NCI-H510A (cell line): ENCODE measurements at regions not wholly inside any gene's neighbourhood (a gene's known extent, or its start where the extent isn't known, plus 50 kb on each side); places are given as distances from the start of the nearest gene placed in this dataset.
"Not testable (repeated sequence)": the region's sequence is repeated elsewhere in the genome, so short reads cannot be mapped to it uniquely, and the experiment has no call there.

Experiments used
- DNase-seq: peaks from one replicate; lab custom pipeline; 2025; lab: John Stamatoyannopoulos, UW

DNA sequence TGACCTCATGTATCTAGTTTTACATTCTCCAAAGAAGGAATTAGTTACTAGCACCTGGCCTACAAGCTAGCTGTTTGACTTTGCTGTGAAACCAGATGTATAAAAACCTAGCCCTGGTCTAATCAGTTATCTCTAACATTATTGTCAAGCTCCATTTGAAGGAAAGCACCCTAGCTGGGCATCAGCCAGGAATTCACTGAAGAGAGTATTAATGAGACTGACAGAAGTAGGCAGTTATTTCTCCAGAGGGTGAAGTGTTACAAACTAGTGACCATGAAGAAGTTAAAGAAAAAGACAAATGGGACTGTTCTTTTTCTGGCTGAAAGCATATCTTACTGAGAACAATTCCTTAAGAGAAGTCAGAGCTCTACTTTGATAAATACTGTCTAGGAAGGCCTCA is 2529.3 kb upstream of the PCDH20 start:
- DNase-seq, result no peak

DNA sequence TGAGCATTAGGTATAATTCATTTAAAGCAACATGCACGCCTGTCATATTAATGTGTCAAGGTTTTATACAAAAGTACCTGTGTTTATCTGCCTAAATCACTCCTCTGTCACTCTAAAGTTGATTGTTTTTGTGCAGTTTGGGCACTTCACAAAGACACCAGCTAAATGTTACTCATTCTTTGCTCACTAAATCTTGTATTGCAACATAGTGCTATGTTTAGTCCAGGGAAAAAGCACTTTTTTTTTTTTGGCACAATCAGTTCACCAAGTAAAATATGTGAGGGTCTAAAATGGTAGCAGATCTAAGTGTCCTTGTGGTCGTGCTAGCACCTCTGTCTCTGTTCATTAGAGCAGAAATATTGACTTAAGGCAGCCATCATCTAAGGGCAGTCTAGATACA is 2526.7 kb upstream of the PCDH20 start:
- no peak for DNase-seq

DNA sequence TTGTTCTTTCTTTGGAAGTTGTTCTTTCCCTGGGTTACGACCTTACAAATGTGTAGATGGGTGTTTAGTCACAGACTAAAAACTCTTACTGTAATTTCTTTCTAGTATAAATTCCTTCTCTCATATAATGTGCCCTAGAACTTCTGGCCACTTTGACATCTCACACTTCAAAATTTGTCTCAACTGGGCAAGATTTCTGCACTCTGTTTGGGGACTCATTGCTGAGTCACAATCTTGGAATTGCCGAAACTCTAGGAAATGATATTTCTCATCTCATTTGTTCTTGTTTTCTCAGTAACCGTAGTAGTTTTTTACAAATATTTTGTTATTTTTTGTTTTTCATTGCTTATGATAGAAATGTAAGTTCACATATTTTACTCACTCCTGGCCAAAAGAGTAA is 2523.2 kb upstream of the PCDH20 start:
- no peak for DNase-seq

DNA sequence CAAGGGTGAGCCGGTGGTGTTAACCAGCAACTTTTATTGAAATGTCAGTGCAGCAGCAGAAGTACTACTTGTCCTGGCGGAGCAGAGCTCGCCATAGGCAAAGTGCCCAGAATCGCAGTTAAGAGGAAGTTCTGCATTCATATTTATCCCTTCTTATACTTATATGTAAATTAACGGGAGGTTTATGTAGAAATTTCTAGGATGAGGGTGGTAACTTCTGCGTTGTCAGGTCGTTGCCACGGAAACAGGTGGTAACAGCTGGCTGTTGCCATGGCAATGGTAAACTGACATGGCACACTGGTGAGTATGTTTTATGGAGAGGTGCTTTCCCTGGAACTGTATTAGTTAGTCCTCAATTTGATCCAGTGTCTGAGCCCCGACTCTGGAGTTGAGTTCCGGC is 2494.9 kb upstream of the PCDH20 start:
- DNase-seq, result no peak

DNA sequence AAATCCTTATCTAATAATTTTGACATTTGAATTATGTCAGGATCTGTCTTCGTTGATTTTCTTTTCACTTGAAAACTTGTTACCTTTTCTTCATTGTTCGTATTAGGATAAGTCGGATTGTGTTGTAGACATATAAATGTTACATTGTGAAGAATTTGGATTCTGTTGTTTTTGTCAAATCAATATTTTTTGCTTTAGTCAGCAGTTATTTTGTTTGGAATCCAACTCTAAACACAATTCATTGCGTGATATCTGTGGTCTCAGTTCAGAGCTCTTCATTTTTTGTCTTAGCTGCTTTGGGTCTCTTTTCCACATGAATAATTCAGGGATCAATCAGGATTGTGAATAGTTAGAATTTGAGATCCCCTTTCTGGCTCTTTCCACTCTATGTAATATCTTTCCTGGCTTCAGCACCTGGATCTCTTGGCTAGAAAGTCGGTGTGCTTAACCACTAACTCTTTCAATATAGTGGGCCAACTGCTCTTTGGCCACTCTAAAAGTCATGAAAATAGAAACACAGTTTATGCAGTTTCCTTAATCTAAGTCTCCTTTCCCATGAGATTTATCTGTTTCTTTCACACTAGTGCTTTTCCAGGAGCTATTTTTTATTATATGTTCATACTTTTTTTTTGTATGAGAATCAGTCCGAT is 2494.2 kb upstream of the PCDH20 start:
- DNase-seq, result no peak

DNA sequence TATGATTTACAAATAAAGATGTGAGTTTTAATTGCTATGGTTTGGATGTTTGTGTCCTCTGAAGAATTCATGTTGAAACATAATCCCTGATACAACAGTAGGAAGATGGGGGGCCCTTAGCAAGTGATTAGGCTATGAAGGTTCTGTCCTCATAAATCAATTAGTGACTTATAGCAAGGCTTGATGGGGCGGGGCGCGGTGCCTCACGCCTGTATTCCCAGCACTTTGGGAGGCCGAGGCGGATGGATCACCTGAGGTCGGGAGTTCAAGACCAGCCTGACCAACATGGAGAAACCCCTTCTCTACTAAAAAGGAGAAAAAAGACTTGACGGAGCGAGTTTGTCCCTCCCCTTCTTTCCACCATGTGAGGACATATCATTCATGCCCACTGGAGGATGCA is 2486.5 kb upstream of the PCDH20 start:
- no peak for DNase-seq

DNA sequence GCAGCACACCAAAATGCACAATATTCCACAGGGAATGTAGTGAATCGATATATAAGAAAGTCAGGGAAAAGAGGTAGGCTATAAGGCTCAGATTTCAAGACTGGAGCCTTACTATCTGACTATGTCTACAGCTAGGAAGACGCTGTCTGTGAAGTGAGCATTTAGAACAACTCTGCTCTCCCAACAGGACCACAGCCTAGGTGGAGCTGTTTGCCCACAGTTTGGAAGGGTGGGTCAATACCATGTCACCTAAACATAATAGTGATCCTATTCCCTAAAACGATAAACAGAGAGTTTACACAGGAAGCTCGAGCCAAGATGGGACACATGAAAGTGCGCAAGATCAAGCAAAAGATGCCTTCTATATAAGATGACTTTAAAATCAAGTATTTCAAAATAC is 2486.0 kb upstream of the PCDH20 start:
- DNase-seq, result no peak

DNA sequence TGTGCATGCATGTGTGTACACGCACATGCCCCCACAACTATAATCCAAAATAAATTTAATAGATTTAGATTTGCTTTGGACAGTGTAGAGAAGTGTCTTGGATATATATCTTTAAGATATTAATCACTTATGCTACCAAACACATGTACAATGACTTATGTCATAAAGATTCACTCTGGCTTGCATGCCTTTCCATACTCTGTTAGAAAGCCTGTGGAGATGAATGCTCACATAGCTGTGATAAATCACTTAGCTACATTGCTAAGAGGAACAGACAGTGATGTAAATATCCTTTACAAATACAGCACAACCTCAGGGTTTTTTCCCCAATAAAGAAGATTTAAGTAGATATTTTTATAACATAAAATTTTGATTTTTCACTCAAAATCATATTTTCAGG is 2484.8 kb upstream of the PCDH20 start:
- no peak for DNase-seq

DNA sequence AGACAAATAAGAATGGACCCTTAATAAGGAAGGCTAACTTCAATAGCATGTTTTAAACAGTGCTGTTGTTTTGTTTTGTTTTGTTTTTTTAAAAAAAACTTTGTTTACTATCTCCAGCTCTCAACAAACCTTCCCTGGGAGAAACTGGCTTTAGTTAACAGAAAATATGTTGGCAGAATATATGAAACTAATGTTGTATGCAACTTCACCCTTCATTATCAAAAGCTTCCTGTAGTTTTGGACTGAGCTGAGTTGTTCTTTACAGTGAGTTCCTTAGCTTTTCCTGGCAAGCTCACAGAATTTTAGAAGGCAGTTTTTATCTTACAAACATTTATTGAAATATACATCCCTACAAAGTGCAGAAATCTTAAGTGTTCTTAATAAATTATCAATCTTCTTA is 2480.7 kb upstream of the PCDH20 start:
- DNase-seq, result no peak

DNA sequence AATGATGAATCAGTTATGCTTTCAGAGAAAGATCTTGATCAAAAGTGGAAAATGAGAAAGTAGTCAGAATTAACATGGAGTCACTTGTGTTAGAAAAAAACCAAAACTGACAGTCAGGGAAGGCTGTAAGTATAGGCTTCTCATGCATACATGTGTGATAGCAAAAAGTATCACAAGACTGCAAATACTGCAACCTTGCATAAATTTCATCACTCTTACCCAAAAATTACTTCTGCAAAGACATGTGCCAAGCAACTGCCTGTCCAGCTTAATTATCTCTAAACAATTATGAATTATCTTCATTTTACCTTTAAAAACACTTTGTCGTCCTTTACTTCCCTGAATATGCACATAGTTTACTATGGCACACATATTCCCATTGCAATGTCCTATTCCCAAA is 2466.4 kb upstream of the PCDH20 start:
- DNase-seq, result no peak

DNA sequence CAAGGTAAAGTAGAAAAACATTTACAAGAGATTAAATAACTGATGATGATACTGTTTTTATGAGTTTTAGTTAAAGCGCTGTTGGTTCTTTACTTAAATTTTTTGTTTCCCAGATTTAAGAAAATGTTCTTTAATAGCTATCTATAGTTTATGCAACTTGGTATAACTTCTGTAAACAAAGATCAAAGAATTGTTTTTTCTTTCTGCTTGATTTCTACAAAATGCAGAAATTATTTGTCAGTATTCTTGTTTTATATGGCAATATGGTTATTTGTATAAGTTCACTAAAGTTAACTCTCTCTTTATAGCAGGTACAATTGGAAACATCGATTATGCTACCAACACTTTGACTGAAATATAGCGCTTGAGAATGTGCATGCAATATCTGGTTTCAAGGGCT is 2465.1 kb upstream of the PCDH20 start:
- no peak for DNase-seq

DNA sequence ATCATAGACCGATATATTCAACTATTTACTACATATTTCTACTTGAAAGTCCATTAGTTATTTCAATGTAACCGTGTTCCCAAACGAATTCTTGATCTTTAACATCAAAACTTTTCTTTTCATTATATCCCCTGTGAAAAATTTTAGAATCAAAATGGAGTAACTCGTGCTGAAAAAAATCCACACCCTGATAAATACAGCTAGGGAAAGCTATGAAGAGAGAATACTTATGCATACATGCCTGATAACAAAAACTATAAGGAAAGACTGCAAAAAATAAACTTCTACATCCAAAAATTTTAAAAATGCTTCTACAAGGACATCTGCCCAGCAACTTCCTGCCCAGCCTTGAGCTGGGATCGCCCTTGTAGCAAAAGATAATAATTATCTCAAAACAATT is 2458.3 kb upstream of the PCDH20 start:
- no peak for DNase-seq

DNA sequence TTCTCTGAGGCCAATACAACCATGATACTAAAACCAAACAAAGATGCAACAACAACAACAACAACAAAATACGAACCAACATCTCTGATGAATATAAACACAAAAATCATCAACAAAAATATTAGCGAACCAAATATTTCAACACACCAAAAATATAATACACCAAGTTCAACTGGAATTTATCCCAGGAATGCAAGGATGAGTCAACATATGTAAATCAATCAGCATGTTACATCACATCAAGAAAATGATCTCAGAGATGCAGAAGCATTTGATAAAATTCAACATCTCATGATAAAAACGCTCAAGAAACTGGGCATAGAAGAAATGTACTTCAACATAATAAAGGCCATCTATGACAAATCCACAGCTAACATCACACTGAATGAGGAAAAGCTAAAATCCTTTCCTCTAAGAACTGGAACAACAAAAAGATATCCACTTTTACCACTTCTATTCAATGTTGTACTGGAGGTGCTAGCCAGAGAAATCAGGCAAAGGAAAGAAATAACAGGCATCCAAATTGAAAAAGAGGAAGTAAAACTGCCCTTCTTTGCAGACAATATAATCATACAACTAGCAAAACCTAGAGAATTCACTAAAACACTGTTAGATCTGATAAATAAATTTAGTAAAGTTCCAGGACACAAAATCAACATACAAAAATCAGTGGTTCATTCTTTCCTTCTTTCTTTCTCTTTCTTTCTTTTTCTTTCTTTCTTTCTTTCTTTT is 2448.7 kb upstream of the PCDH20 start:
- no peak for DNase-seq

DNA sequence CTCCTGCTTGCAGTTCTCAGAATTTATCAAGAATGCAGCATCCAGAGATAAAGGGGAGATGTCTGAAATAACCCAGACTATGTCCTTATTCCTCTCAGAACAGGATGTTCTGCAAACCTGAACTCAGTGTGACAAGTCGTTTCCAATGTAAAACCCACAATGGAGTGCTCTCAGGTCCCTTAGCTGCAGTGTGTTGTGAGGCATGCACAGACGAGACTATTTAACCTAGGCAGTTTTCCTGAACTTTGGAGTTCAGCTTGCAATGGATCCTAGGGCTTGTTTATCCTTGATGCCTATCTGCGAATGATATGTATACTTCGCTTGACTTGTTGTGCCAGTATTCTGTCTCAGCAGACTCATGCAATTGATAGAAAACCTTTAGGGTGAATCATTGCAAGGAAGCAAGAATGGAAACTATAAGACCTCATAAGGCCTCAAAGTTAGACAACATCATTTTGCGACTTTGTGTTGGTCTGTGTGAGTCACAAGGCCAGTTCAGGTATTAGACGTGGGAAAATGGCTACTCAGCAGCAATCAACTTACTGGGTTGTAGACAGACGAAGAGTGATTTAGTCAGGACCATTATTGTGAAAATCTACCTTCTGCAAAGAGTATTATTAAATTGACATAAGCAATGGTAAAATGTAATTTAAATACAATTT is 2439.9 kb upstream of the PCDH20 start:
- no peak for DNase-seq

DNA sequence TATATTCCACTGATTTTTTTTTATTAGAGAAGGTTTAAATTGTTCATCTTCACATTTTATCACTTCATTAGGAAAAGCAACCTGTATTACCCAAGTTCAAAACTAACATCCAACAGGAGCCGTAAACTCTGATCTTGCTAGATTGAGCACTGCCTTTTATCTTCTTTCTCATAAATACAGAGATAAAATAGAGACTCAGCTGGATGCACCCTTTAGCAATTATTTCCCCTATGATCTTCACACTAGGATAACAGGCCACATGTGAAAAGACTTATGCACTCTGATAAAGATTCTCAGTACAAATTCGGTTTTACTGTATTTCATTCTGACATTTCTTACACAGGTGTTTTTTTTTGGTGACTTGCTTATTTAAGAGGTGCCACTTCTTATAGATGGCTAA is 2438.2 kb upstream of the PCDH20 start:
- no peak for DNase-seq

DNA sequence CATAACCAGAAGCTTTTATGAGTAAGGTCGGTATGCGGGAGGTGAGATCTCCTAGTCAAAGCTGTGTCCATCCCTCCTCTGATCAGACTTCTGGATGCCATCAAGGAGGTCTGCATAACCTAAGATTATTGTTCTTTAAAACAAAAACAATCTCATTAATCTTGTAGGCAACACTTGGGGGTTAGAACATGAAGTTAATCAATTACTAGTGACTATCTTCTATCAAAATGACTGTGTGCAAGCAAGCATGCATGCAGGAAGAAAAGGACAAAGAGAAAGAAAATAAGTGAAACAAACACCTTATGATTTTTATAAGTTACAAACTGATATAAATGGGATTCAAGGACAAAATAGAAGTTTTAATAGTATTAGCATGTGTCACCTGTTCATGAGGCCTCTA is 2435.9 kb upstream of the PCDH20 start:
- no peak for DNase-seq

DNA sequence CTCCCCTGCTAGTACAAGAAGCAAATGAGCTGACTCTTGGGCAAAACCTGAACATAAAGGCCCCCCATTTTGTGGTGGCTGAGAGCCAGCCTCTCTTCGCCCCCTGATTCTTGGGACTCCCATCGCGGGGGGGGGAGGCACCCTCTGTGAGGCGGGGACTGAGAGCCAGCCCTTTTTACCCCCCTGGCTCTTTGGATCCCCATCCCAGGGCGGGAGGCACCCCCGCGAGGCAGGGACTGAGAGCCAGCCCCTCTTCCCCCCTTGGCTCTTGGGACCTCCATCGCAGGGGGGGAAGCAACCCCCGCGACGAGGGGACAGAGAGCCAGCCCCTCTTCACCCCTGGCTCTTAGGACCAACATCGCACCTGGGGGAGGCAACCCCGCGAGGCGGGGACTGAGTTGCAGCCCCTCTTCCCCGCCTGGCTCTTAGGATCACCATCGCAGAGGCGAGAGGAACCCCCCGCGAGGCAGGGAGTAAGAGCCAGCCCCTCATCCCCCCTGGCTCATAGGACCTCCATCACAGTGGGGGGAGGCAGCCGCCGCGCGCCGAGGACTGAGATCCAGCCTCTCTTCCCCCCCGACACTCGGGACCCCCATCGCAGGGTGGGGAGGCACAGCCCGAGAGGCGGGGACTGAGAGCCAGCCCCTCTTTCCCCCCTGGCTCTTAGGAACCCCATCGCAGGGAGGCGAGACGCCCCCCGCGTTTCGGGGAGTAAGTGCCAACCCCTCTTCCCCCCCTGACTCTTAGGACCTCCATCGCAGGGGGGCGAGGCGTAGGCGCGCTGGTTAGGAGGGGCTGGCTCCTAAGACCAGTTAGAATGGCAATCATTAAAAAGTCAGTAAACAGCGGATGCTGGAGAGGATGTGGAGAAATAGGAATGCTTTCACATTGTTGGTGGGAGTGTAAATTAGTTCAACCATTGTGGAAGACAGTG is 2428.4 kb upstream of the PCDH20 start:
- DNase-seq, result no peak

DNA sequence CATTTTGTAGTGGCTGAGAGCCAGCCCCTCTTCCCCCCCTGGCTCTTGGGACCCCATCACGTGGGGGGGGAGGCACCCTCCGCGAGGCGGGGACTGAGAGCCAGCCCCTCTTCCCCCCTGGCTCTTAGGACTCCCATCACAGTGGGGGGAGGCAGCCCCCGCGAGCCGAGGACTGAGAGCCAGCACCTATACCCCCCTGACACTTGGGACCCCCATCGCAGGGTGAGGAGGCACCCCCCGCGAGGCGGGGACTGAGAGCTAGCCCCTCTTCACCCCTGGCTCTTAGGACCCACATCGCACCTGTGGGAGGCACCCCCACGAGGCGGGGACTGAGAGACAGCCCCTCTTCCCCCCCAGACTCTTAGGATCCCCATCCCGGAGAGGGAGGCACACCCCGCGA is 2426.5 kb upstream of the PCDH20 start:
- no peak for DNase-seq

DNA sequence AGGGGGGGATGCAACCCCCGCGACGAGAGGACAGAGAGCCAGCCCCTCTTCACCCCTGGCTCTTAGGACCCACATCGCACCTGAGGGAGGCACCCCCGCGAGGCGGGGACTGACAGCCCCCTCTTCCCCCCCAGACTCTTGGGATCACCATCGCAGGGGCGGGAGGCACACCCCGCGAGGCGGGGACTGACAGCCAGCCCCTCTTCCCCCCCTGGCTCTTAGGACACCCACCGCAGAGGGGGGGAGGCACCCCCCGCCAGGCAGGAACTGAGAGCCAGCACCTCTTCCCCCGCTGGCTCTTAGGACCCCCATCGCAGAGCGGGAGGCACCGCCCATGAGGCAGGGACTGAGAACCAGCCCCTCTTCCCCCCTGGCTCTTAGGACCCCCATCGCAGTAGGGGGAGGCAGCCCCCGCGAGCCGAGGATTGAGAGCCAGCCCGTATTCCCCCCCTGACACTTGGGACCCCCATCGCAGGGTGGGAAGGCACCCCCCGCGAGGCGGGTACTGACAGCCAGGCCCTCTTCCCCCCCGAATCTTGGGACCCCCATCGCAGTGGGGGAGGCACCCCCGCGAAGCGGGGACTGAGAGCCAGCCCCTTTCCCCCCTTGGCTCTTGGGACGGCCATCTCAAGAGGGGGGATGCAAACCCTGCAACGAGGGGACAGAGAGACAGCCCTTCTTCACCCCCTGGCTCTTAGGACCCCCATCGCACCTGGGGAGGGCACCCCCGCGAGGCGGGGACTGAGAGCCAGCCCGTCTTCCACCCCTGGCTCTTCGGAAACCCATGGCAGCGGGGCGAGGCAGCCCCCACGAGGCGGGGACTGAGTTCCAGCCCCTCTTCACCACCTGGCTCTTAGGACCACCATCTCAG is 2425.1 kb upstream of the PCDH20 start:
- DNase-seq, result no peak

DNA sequence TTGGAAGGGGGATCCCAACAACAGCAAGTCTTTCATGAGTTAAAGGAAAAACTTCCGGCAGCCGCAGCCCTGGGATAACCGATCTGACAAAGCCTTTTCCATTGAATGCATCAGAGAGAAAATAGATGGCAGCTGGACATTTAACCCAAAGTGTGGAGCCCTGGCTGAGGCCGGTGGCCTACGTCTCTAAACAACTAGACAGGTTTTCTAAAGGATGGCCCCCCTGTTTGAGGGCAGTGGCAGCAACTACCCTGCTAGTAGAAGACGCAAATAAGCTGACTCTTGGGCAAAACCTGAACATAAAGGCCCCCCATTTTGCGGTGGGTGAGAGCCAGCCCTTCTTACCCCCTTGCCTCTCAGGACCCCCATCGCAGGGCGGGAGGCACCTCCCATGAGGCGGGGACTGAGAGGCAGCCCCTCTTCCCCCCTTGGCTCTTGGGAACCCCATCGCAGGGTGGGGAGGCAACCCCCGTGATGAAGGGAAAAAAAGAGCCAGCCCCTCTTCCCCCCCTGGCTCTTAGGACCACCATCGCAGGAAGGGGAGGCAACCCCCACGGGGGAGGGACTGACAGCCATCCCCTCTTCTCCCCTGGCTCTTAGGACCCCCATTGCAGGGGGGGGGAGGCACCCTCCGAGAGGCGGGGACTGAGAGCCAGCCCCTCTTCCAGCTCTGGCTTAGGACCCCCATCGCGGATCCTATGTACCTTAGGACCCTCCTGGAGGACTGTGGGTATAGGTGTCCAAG is 2422.9 kb upstream of the PCDH20 start:
- DNase-seq, result no peak

DNA sequence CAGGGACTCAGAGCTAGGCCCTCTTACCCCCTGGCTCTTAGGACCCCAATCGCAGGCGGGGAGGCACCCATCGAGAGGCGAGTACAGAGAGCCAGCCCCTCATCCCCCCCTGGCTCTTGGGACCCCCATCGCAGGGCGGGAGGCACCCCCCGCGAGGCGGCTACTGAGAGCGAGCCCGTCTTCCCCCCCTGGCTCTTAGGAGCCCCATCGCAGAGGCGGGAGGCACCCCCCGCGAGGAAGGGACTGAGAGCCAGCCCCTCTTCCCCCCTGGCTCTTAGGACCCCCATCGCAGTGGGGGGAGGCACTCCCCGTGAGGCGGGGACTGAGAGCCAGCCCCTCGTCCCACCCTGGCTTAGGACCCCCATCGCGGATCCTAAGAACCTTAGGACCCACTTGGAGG is 2422.1 kb upstream of the PCDH20 start:
- DNase-seq, result not testable (repeated sequence)
